Ovary (tissue), 7 donors: ENCODE measurements at regions not wholly inside any gene's neighbourhood (a gene's known extent, or its start where the extent isn't known, plus 50 kb on each side); places are given as distances from the start of the nearest gene placed in this dataset.

ENCODE experiments used
- DNase-seq, 5 donors: peaks; one replicate each; pipeline ENCODE4 v3.0.0-alpha.2; 2019 to 2020
- H3K27ac ChIP-seq, 2 donors: fragments of 200-600 bp; one replicate each; pipeline versions ENCODE4 v1.5.1 to v1.8.0; 2019 to 2022
- H3K27me3 ChIP-seq: fragments of 200-600 bp; one replicate; pipeline ENCODE4 v1.8.0; 2022
- H3K36me3 ChIP-seq: fragments of 200-600 bp; sonication (generic); one replicate; pipeline ENCODE4 v1.5.1; 2019
- H3K4me1 ChIP-seq: one replicate; pipeline ENCODE4 v1.8.1; 2013; ENCODE audit warnings: mild to moderate bottlenecking, moderate library complexity; ENCODE audit not compliant: insufficient read depth
- H3K4me3 ChIP-seq: fragments of 200-600 bp; sonication (generic); one replicate; pipeline ENCODE4 v1.5.1; 2017
- H3K9me3 ChIP-seq, 2 donors: fragments of 200-600 bp in 1 of 2; sonication (generic) in 1 of 2; one replicate each; pipeline versions ENCODE4 v1.5.1 to v1.8.1; 2013 to 2019; ENCODE audit warnings: mild to moderate bottlenecking in 1 of 2, moderate library complexity in 1 of 2
- CTCF ChIP-seq, 3 donors: fragments of 450-650 bp in 2 of 3; fragments of 200-600 bp in 1 of 3; IDR thresholded peaks; one replicate each; pipeline versions ENCODE4 v1.5.1 to v1.8.0; 2016 to 2022; ENCODE audit warnings: antibody characterized with exemption in 3 of 3, mild to moderate bottlenecking in 1 of 3
- EP300 ChIP-seq: sonication (generic); formaldehyde crosslinking; IDR thresholded peaks from one replicate; pipeline ENCODE4 v1.6.1; 2017; ENCODE audit warnings: antibody characterized with exemption
- POLR2A ChIP-seq: fragments of 450-650 bp; IDR thresholded peaks from one replicate; pipeline ENCODE4 v1.6.1; 2017; ENCODE audit warnings: antibody characterized with exemption, mild to moderate bottlenecking, moderate library complexity
- WGBS, 3 donors: extraction: QIAGEN DNeasy Blood & Tissue Kit in 1 of 3; methylation state at CpG; one replicate each; pipeline versions ENCODE4 v1.1.5 to v1.1.7; 2013 to 2017; 5-methylcytosine and 5-hydroxymethylcytosine counted together
- intact Hi-C, 4 donors: fragments of 100-400 bp; cut with DNase I; formaldehyde crosslinking; loops; one replicate each; pipeline versions ENCODE4 v1.11.0 to v1.15.1; 2022 to 2023
- donor health status: DM: no; HTN: no; CAD: no; lungs with moderate emphysema.
- donor health status: DM: no; HTN: no; CAD: no.
- donor health status: Bipolar disorder and iron deficiency.
- donor health status: DM: no; HTN: no; CAD: no.
- donor health status: DM: yes; HTN: yes; CAD: no.

DNA sequence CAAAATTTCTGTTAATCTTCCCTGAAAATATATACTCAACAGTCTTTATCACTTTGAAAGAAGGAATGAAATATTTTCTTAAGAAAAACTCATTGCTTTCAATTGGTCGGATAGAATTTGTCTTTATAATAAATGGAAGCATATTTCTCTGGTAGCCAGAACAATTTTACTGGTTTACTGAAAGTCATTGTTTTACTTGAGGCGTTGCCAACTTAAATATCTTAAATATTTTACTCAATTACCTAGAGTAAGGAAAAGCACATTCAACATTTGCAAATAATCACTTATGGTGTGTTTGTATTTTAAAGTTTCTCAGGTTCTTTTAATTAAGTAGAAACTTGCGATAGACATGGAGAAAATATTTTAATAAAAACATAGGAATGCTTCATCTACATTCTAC lies 1181.7 kb downstream of the EFNA5 start:
- no peak for TF ChIP-seq POLR2A
- TF ChIP-seq EP300, result no peak
- no peak for TF ChIP-seq CTCF (IDR thresholded peaks at IDR 0.05)
- Histone ChIP-seq H3K4me3 (no peak overlapping the region), H3K27ac (no peak overlapping the region), H3K27me3 (no peaks in the 10 kb centered on the region), H3K36me3 (no peaks in the 10 kb centered on the region), H3K9me3 (no peaks in the 10 kb centered on the region), H3K4me1 (no peaks in the 10 kb centered on the region)
- intact Hi-C loops, result no loop called here
- DNase-seq, result no peak
- 24 to 36% (median 27%) methylated on average over 3 of the region's 3 CpGs for WGBS, 3 donors

GRCh38 chr5:106488407-106488806 lies 1182.3 kb downstream of the EFNA5 start:
- Histone ChIP-seq H3K9me3 (no peaks in the 10 kb centered on the region), H3K36me3 (no peaks in the 10 kb centered on the region), H3K27ac (no peak overlapping the region), H3K27me3 (no peaks in the 10 kb centered on the region), H3K4me1 (no peaks in the 10 kb centered on the region), H3K4me3 (no peak overlapping the region)
- intact Hi-C loops, result no loop called here
- TF ChIP-seq POLR2A (no peak), CTCF (IDR thresholded peaks at IDR 0.05) (no peak), EP300 (no peak)
- DNase-seq, result no peak

- H3K9me3 ChIP-seq, result no peaks in the 10 kb centered on the region
- no peak for TF ChIP-seq POLR2A
- no peak for TF ChIP-seq CTCF (IDR thresholded peaks at IDR 0.05)
- TF ChIP-seq EP300, result no peak
- no peaks in the 10 kb centered on the region for H3K36me3 ChIP-seq
- no peaks in the 10 kb centered on the region for H3K27me3 ChIP-seq
- H3K4me1 ChIP-seq, result no peaks in the 10 kb centered on the region
- no peak overlapping the region for H3K4me3 ChIP-seq
- DNase-seq, result no peak
- intact Hi-C loops, result no loop called here
- H3K27ac ChIP-seq, result no peak overlapping the region
Observed at GRCh38 chr5:106481374-106481773, 1189.4 kb downstream of the EFNA5 start.

DNA sequence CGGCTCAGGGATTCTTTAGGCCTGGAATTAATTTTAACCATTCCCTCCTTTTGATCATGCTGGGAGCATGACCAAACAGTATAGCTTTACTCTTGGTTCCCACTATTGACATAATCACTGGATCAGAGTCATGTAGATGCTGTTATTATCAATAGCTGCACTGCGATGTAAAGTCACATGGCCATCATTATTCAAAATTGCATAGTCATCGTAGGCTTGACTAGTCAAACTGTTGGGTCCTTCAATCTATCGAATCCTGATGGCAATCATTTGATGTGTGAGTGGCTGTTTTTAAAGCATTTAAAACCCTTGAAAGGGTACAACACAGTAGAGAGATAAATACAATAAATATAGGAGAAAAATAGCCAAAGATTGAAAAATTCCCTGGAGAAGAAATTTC lies 1194.1 kb downstream of the EFNA5 start:
- H3K4me1 ChIP-seq, result no peaks in the 10 kb centered on the region
- 95 to 96% (median 96%) methylated on average over 4 of the region's 4 CpGs for WGBS, 3 donors
- DNase-seq, result no peak
- H3K9me3 ChIP-seq, result no peaks in the 10 kb centered on the region
- no peaks in the 10 kb centered on the region for H3K27me3 ChIP-seq
- no peaks in the 10 kb centered on the region for H3K36me3 ChIP-seq
- no peak overlapping the region for H3K27ac ChIP-seq
- intact Hi-C loops, result loop anchor here in 1 of 4 donors (10.0 kb wide), 1 partner anchor 1608 kb away; no protein-coding TSS in a partner anchor
- no peak overlapping the region for H3K4me3 ChIP-seq
- TF ChIP-seq EP300 (no peak), POLR2A (no peak), CTCF (IDR thresholded peaks at IDR 0.05) (no peak)

- H3K27me3 ChIP-seq, result no peaks in the 10 kb centered on the region
- intact Hi-C loops, result loop anchor here in 1 of 4 donors (10.0 kb wide), 1 partner anchor 1611 kb away; no protein-coding TSS in a partner anchor
Observed at GRCh38 chr5:106474066-106474465, 1196.7 kb downstream of the EFNA5 start.

More at GRCh38 chr5:106474066-106474465, 1196.7 kb downstream of the EFNA5 start:
- DNase-seq, result no peak
- no peak overlapping the region for H3K4me3 ChIP-seq
- H3K9me3 ChIP-seq, result no peaks in the 10 kb centered on the region
- H3K36me3 ChIP-seq, result no peaks in the 10 kb centered on the region
- H3K27ac ChIP-seq, result no peak overlapping the region
- TF ChIP-seq CTCF (IDR thresholded peaks at IDR 0.05) (no peak), EP300 (no peak), POLR2A (no peak)
- no peaks in the 10 kb centered on the region for H3K4me1 ChIP-seq
